Rectal smooth muscle tissue (tissue), 1 donor: ENCODE measurements at regions not wholly inside any gene's neighbourhood (a gene's known extent, or its start where the extent isn't known, plus 50 kb on each side); places are given as distances from the start of the nearest gene placed in this dataset.

ENCODE experiments used
- H3K27ac ChIP-seq: one replicate; pipeline ENCODE4 v1.7.0; 2013; ENCODE audit warnings: low read depth, low read length, inconsistent platforms
- H3K27me3 ChIP-seq: one replicate; pipeline ENCODE4 v1.7.0; 2013; ENCODE audit warnings: low read length; ENCODE audit not compliant: control insufficient read depth, insufficient read depth
- H3K36me3 ChIP-seq: one replicate; pipeline ENCODE4 v1.7.0; 2013; ENCODE audit warnings: low read length; ENCODE audit not compliant: control insufficient read depth, insufficient read depth
- H3K4me1 ChIP-seq: one replicate; pipeline ENCODE4 v1.7.0; 2013; ENCODE audit warnings: low read length; ENCODE audit not compliant: control insufficient read depth, insufficient read depth
- H3K4me3 ChIP-seq: one replicate; pipeline ENCODE4 v1.7.0; 2013; ENCODE audit warnings: low read length
- H3K9ac ChIP-seq: one replicate; pipeline ENCODE4 v1.7.0; 2013; ENCODE audit warnings: low read length

GRCh38 chr20:60802676-60803075 lies 449.4 kb upstream of the CDH4 start:
- no peak overlapping the region for H3K27ac ChIP-seq
- H3K36me3 ChIP-seq, result no peaks in the 10 kb centered on the region
- no peak overlapping the region for H3K4me3 ChIP-seq
- H3K4me1 ChIP-seq, result no peaks in the 10 kb centered on the region
- H3K9ac ChIP-seq, result no peak overlapping the region
- no peaks in the 10 kb centered on the region for H3K27me3 ChIP-seq

- Histone ChIP-seq H3K9ac (no peak overlapping the region), H3K27me3 (no peaks in the 10 kb centered on the region), H3K36me3 (no peaks in the 10 kb centered on the region), H3K27ac (no peak overlapping the region), H3K4me1 (no peaks in the 10 kb centered on the region), H3K4me3 (no peak overlapping the region)
Measured at GRCh38 chr20:60803335-60804055, 448.6 kb upstream of the CDH4 start.

GRCh38 chr20:60804240-60804917 lies 447.7 kb upstream of the CDH4 start:
- H3K9ac ChIP-seq, result no peak overlapping the region
- no peak overlapping the region for H3K27ac ChIP-seq
- H3K4me3 ChIP-seq, result no peak overlapping the region
- H3K36me3 ChIP-seq, result no peaks in the 10 kb centered on the region
- no peaks in the 10 kb centered on the region for H3K27me3 ChIP-seq
- no peaks in the 10 kb centered on the region for H3K4me1 ChIP-seq

GRCh38 chr20:60804918-60805630 lies 447.0 kb upstream of the CDH4 start:
- H3K4me3 ChIP-seq, result no peak overlapping the region
- no peaks in the 10 kb centered on the region for H3K27me3 ChIP-seq
- H3K9ac ChIP-seq, result no peak overlapping the region
- H3K36me3 ChIP-seq, result no peaks in the 10 kb centered on the region
- no peak overlapping the region for H3K27ac ChIP-seq
- no peaks in the 10 kb centered on the region for H3K4me1 ChIP-seq

- no peak overlapping the region for H3K27ac ChIP-seq
- no peak overlapping the region for H3K9ac ChIP-seq
- no peaks in the 10 kb centered on the region for H3K4me1 ChIP-seq
- no peaks in the 10 kb centered on the region for H3K27me3 ChIP-seq
- H3K4me3 ChIP-seq, result no peak overlapping the region
- no peaks in the 10 kb centered on the region for H3K36me3 ChIP-seq
Measured at GRCh38 chr20:60806354-60806753, 445.7 kb upstream of the CDH4 start.

- H3K4me3 ChIP-seq, result no peak overlapping the region
- no peaks in the 10 kb centered on the region for H3K27me3 ChIP-seq
- H3K27ac ChIP-seq, result no peak overlapping the region
- no peak overlapping the region for H3K9ac ChIP-seq
- no peaks in the 10 kb centered on the region for H3K4me1 ChIP-seq
- no peaks in the 10 kb centered on the region for H3K36me3 ChIP-seq
Measured at GRCh38 chr20:60806824-60807223, 445.2 kb upstream of the CDH4 start.

GRCh38 chr20:60808003-60808672 lies 443.9 kb upstream of the CDH4 start:
- H3K9ac ChIP-seq, result no peak overlapping the region
- no peaks in the 10 kb centered on the region for H3K36me3 ChIP-seq
- H3K27me3 ChIP-seq, result no peaks in the 10 kb centered on the region
- H3K4me3 ChIP-seq, result no peak overlapping the region
- no peak overlapping the region for H3K27ac ChIP-seq
- no peaks in the 10 kb centered on the region for H3K4me1 ChIP-seq

- no peaks in the 10 kb centered on the region for H3K27me3 ChIP-seq
- no peak overlapping the region for H3K9ac ChIP-seq
- H3K36me3 ChIP-seq, result no peaks in the 10 kb centered on the region
- H3K4me1 ChIP-seq, result no peaks in the 10 kb centered on the region
- no peak overlapping the region for H3K4me3 ChIP-seq
- no peak overlapping the region for H3K27ac ChIP-seq
Measured at GRCh38 chr20:60808701-60809100, 443.4 kb upstream of the CDH4 start.

GRCh38 chr20:60810561-60810960 lies 441.5 kb upstream of the CDH4 start:
- Histone ChIP-seq H3K27me3 (no peaks in the 10 kb centered on the region), H3K36me3 (no peaks in the 10 kb centered on the region), H3K9ac (no peak overlapping the region), H3K4me1 (no peaks in the 10 kb centered on the region), H3K27ac (no peak overlapping the region), H3K4me3 (no peak overlapping the region)

GRCh38 chr20:60812561-60812960 lies 439.5 kb upstream of the CDH4 start:
- H3K4me3 ChIP-seq, result no peak overlapping the region
- H3K36me3 ChIP-seq, result no peaks in the 10 kb centered on the region
- no peak overlapping the region for H3K27ac ChIP-seq
- H3K27me3 ChIP-seq, result no peaks in the 10 kb centered on the region
- no peaks in the 10 kb centered on the region for H3K4me1 ChIP-seq
- no peak overlapping the region for H3K9ac ChIP-seq

GRCh38 chr20:60813066-60813465 lies 439.0 kb upstream of the CDH4 start:
- Histone ChIP-seq H3K36me3 (no peaks in the 10 kb centered on the region), H3K4me1 (no peaks in the 10 kb centered on the region), H3K27me3 (no peaks in the 10 kb centered on the region)

GRCh38 chr20:60815656-60816055 lies 436.4 kb upstream of the CDH4 start:
- no peaks in the 10 kb centered on the region for H3K27me3 ChIP-seq
- no peak overlapping the region for H3K9ac ChIP-seq
- no peak overlapping the region for H3K27ac ChIP-seq
- no peak overlapping the region for H3K4me3 ChIP-seq
- no peaks in the 10 kb centered on the region for H3K4me1 ChIP-seq
- H3K36me3 ChIP-seq, result no peaks in the 10 kb centered on the region

More at GRCh38 chr20:60813066-60813465, 439.0 kb upstream of the CDH4 start:
- no peak overlapping the region for H3K27ac ChIP-seq
- no peak overlapping the region for H3K9ac ChIP-seq
- no peak overlapping the region for H3K4me3 ChIP-seq
